Astrocyte (in vitro differentiated cells and primary cell): ENCODE measurements at regions not wholly inside any gene's neighbourhood (a gene's known extent, or its start where the extent isn't known, plus 50 kb on each side); places are given as distances from the start of the nearest gene placed in this dataset.
"Not testable (repeated sequence)": the region's sequence is repeated elsewhere in the genome, so short reads cannot be mapped to it uniquely, and the experiment has no call there.

ENCODE experiments used
- CTCF ChIP-seq: IDR thresholded peaks from 2 replicates; pipeline ENCODE4 v1.5.1; 2011; ENCODE audit warnings: low read depth, mild to moderate bottlenecking, inconsistent platforms, low read length, moderate library complexity; ENCODE audit not compliant: insufficient read depth
- EZH2 ChIP-seq: IDR thresholded peaks from 2 replicates; pipeline ENCODE4 v1.6.1; 2012; ENCODE audit warnings: mild to moderate bottlenecking, low read length, inconsistent platforms; ENCODE audit not compliant: insufficient read depth

- not testable (repeated sequence) for TF ChIP-seq CTCF, EZH2
Measured at GRCh38 chr7:150147524-150147923, 175.6 kb upstream of the LRRC61 start.
